ENCODE measurements at regions not wholly inside any gene's neighbourhood (a gene's known extent, or its start where the extent isn't known, plus 50 kb on each side); places are given as distances from the start of the nearest gene placed in this dataset.
"Not testable (repeated sequence)": the region's sequence is repeated elsewhere in the genome, so short reads cannot be mapped to it uniquely, and the experiment has no call there.

DNA sequence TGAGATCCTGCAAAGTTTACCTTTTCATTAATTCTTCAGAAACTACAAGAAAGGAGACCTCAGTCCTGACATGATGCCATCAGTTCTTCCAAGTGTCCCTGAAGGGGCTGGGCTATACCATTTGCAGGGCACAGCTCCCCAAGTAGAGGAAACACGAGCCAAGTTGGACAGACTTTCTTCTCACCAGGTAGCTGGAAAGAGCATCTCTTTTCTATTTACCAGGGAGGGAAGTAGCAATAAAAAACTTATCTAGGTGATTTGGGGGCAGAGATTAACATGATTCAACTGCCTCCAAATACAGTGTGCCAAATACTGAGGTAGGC, 103.9 kb upstream of the KCND3 start:
- no peak for DNase-seq (ENCODE audit: low read depth in 4 of 4, low spot score in 2 of 4)

DNA sequence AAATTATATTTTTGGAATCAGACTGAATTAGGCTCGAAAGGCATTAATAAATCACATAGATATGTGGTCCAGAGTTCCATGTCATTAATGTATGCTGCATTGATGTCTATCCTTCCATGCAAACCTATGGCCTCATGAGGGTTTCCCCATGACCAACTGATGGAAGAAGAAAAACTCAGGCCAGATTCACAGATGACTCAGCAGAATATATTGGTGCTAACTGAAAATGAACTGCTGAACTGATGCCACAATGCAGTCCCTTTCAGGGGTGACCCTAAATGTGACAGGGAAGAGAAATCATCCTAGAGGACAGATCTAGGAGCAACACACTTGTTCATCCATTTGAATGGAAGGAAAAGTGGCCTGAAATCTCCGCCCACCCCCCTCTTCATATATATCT, 110.5 kb upstream of the KCND3 start:
- DNase-seq (ENCODE audit: low read depth in 4 of 4, low spot score in 2 of 4) = no peak

DNA sequence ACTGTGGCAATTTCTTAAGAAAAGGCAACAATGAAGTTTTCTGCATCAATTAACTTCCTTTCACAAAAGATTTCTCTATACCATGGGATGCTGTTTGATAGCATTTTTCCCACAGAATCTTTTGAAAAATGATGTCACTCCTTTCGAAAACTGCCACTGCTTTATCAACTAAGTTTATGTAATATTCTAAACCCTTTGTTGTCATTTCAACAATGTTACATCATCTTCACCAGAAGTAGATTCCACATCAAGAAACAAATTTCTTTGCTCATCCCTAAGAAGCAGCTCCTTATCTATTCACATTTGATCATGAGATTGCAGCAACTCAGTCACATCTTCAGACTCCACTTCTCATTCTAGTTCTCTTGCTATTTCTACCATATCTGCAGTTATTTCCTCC, 116.1 kb upstream of the KCND3 start:
- DNase-seq (ENCODE audit: low read depth in 4 of 4, low spot score in 2 of 4) = no peak

DNA sequence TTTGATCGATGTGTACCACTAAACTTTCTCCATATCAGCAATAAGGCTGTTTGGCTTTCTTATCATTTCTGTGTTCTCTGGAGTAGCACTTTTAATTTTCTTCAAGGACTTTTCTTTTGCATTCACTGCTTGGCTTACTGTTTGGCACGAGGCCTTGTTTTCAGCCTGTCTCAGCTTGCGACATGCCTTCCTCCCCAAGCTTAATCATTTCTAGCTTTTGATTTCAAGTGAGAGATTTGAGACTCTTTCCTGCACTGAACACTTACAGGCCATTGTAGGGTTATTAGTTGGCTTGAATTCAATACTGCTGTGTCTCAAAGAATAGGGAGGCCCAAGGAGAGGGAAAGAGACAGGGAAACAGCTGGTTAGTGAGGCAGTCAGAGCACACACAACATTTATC, 120.6 kb upstream of the KCND3 start:
- DNase-seq (ENCODE audit: low read depth in 4 of 4, low spot score in 2 of 4) = no peak

DNA sequence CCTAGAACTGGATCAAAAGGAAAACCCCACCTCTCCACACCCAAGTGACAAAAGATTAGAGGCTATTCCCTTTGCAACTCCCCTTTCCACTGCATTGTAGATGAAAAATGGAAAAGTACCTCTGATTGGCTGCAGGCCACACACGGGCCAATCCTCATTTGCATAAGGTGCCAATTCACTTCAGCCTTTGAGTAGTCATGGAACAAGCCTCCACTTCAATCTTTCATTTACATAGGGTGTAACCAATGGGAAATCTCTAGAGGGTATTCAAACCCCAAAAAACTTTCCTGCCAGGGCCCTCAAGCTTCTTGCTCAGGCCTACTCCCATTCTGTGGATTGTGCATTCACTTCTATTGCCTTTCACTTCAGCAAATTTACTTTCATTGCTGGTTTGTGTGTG, 122.3 kb upstream of the KCND3 start:
- no peak for DNase-seq (ENCODE audit: low read depth in 4 of 4, low spot score in 2 of 4)

DNA sequence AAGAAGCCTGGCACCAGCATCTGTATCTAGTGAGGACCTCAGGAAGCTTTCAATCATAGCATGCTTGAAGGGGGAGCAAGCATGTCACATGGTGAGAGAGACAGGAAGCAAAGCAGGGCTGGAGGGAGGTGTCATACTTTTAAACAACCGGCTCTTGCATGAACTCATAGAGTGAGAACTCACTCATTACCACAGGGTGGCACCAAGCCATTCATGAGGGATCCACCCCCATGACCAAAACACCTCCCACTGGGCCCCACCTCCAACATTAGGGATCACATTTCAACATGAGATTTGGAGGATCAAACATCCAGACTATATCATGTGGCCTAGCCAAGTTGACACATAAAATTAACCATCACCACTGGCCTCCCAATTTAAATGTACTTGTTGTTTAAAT, 125.1 kb upstream of the KCND3 start:
- DNase-seq (ENCODE audit: low read depth in 4 of 4, low spot score in 2 of 4) = no peak

DNA sequence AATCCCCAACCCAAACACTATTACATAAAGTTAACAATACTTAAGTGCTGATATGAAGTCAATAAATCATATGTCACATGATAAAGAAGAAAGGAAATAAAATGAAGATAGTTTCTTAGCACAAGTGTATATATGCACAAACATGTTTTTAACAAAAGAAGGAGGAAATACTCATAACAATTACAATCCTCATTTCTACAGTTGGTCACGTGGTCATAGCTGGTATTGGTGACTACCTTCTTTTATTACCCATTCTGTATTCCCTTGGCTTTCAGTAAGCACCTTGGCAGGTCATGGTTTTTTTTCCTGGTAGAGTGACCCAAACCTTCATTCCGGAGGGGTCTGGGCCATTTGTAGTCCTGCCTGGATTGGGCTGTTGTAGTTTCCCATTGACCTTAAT, 137.1 kb upstream of the KCND3 start:
- DNase-seq (ENCODE audit: low read depth in 4 of 4, low spot score in 2 of 4) = no peak

DNA sequence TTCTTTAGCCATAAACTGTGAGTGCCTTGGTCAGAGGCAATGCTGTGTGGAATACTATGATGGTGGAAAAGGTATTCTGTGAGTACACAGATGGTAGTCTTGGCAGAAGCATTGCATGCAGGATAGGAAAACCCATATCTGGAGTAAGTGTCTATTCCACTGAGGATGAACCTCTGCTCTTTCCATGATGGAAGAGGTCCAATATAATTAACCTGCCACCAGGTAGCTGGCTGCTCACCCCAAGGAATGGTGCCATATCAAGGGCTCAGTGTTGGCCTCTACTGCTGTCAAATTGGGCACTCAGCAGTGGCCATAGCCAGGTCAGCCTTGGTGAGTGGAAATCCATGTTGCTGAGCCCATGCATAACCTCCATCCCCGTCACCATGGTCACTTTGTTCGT, 138.1 kb upstream of the KCND3 start:
- DNase-seq (ENCODE audit: low read depth in 4 of 4, low spot score in 2 of 4) = not testable (repeated sequence)

DNA sequence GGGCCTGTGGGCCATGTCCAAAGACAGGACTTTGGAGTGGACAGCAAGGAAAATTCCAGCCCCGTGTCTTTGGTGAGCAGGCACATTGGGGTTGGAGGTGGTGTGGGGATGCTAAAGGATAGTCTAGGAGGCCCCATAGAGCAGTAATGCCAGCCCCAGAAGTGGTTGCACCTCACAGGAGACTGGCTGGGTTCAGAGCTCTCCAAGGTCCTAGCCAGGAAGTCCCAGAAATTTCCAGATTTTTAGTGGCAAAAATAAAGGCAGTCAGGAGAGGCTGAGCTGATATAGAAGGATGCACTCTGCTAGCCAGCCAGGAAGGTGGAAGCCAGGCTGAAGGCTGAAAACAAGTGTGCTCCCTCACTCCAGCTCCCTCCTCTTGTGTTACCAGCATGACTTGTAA, 144.0 kb upstream of the KCND3 start:
- no peak for DNase-seq (ENCODE audit: low read depth in 4 of 4, low spot score in 2 of 4)

DNA sequence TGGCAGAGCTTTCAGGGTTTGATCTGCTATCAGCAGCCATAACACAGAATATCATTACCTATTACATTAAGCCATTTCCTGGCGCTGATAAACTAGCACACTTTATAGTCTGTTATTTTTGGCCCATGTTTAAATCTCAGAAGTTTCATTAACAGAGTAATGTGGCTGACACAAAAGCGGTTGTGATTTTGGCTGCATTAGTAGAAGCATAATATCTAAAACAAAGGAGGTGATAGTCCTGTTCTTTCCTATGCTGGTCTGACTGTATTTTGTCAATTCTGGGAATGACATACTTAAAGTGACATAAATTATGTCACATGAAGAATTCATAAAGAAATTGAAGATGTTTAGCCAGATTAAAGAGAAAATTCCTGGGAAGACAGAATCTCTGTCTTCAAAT, 151.3 kb upstream of the KCND3 start:
- DNase-seq (ENCODE audit: low read depth in 4 of 4, low spot score in 2 of 4) = no peak

DNA sequence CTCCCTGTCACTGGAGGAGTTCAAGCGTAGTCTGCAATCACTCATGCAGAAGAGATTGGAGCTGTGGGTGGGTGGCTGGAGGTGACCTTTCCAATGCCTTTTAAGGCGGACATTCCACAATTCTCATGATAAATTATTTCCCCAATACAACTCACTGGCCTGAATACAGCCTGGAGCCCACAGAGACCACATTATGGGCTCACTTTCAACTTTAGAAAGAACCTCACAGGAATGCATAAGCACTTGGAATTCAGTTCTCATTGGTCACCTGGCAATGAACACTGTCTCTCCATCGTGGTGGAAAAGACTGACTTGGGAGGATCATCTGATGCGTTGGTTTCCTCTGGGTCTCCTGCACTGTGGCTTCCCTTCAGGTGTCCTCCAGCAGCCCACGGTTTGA, 151.8 kb upstream of the KCND3 start:
- DNase-seq (ENCODE audit: low read depth in 4 of 4, low spot score in 2 of 4) = no peak

DNA sequence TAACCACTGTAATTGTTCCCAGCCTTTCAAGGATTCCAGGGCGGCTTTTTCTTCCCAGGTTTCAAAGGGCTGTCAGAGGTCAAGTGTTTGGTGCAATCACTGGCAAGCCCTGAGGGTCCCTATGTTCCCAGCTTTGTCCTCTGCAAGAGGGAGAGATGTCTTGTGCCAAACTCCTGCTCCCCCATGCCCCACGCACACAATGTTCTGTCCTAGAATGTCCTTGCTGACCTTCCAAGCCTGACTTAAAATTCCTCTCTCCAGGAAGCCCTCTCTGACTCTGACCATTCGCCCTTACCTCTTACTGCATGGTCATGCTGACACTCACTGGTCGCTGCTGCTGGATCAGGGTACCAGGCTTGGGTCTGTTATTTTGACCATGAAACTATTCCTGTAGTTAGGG, 152.5 kb upstream of the KCND3 start:
- DNase-seq (ENCODE audit: low read depth in 4 of 4, low spot score in 2 of 4) = no peak

DNA sequence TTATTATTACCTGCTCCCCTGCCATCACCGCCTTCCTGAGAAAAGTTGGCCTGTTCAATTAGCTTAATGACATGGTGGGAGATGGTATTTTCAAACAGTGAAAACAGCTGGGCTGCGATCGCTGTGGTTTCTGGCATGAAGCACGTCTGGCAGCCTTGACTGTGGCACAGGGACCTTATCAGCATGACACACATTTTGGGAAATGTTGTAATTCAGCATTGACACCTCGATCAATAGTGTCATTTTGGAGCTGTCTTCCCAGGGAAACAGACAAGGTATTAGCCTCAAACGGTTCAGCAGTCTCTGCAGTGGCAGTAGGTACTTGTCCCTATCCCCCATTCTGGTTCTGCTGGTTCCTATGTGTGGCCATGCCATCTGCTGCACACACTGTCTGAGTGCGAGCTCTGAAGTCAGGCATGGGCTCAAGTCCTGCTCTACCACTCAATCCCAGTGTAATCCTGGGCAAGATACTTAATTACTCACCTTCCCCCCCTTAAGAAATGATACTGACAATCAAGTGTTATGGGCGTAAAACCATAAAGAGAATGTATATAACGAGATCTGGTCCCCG, 154.5 kb upstream of the KCND3 start:
- DNase-seq (ENCODE audit: low read depth in 4 of 4, low spot score in 2 of 4) = no peak

DNA sequence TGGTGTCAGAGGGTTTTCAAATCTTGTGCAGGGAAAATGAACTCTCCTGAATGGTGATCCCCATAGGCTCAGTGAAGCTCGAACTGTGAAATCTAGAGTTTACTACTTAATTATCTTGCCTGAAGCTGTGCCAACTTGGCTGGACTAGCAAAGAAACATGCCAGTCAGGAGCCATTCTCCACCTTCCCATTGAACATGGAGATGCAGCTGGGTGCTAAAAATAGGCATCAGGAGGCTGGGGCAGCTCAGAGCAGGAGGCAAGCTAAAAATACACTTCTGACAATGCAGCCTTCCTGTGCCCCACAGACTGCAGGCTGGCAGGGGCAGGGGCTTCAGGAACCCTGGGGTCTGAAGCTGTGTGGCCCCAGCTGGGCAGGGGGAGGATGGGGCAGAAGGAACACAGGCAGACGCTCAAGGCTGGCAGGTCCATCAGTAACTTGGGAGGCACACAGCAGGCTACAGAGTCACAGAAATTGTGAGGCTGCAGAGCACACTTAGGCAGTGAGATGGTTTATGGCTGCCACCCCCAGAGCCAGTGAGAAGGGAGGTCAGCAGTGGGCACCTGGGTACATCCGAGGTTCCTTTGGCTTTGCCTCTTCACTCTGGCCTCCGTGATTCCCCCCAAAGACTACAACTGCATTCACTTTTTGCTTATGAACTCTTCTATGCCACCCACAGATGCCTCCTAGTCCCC, 155.4 kb upstream of the KCND3 start:
- no peak for DNase-seq (ENCODE audit: low read depth in 4 of 4, low spot score in 2 of 4)

DNA sequence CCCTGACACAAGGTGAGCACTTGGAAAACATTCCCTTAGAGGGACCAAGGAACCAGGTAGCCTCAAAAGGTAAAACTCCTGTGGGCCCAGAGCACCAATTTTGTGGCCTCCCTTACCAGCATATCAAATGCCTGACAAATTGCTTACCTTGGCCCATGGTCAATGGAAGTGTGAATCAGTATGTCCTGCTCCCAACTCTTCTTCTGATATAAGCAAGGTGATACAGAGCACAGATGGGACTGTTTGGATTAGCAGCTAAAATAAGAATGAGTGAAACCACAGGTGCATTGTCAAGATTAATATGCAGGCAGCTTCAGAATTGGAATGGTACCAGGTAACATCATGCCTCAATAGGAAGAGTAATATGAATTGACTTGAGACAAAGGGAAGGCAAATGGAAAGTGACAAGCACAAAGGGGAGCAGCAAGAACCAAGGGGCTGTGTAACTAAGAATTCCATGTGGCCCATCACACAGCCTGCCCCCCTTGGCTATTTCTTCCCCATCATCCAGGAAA, 156.8 kb upstream of the KCND3 start:
- no peak for DNase-seq (ENCODE audit: low read depth in 4 of 4, low spot score in 2 of 4)

DNA sequence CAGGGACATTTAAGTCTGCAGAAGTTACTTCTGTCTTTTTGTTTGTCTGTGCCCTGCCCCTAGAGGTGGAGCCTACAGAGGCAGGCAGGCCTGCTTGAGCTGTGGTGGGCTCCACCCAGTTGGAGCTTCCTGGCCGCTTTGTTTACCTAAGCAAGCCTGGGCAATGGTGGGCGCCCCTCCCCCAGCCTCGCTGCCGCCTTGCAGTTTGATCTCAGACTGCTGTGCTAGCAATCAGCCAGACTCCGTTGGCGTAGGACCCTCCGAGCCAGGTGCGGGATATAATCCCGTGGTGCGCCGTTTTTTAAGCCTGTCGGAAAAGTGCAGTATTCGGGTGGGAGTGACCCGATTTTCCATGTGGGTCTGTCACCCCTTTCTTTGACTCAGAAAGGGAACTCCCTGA, 170.7 kb upstream of the KCND3 start:
- not testable (repeated sequence) for DNase-seq (ENCODE audit: low read depth in 4 of 4, low spot score in 2 of 4)

DNA sequence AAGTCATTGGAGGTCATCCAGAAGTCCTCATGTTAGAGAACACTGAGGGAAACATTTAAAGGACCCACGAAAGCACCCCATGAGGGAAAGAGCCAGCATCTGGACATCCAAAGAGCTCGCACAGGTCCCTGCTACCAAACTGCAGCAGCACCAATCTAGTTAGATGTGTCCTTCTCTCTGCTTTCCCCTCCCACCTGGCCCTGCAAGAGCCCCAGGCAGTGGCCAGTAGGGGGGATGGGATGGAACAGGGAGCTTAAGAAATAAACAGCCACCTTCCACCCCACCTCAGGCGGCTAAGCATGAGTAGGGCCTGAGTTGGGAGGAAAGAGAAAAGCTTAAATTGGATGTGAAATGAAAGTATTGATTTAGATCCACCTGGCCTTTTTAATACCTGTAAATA, 175.9 kb upstream of the KCND3 start:
- DNase-seq (ENCODE audit: low read depth in 4 of 4, low spot score in 2 of 4) = no peak

DNA sequence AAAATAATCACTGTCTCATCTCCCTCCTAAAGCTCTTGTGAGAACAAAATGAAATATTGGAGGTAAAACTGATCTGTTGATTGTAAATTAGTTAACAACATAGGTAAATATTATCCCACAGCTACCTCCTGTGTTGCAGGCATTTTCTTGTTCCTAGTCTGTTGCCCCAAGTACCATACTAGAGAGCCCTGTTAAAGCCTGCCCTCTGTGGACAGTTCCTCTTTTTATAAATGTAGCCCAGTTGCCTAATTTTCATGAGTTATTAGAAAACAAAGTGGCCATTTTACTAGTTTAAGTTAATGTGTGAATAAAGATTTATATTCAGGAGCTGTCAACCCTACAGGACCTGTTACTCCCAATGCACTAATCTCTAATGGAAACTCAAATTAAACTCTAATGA, 180.0 kb upstream of the KCND3 start:
- DNase-seq (ENCODE audit: low read depth in 4 of 4, low spot score in 2 of 4) = no peak

DNA sequence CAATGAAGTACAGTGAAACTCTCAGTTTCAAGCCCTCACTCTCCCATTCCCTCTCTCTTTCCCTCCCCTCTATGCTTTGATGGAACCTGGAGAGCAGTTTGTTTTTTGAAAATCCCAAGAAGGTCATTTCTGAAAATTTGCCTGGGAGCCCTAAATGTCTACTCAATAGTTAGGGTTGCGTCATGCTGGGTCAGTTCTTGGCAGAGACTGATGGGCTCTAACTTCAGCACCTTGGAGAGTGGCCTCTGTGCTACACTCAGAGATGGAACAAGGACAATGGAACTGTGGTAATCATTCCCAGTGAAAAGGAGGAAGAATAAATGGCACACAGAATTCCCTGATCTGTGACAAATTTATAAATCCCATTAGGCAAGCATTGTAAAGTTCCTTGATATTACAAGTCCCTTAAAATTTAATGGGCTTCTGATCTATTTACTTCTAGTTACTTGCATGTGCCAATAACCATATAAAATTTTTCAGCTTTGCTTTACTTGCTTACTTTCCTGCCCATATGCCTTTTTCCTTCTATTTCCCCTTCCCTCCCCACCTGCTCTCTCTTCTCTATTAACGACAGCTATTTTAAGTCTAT, 182.9 kb upstream of the KCND3 start:
- DNase-seq (ENCODE audit: low read depth in 4 of 4, low spot score in 2 of 4) = peak; percentile 3 to 49 (median 20)

DNA sequence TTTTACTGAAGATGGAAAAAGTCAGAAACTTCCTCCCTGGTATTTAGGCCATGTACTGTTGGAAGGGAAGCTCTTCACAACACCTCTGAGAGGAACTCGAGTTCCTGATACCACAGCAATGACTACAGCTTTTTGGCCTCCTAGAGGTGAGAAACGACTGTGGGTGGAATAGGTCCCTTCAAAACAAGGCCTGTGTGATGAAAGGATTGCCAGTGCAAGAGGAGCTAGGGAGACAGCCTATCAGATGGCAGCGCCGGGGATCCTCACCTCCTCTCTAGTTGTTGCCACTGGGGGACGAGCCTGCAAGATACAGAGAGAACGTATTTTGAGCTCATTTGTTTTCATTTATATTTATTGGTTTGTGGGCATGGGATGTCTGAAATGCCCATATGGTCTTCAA, 187.8 kb upstream of the KCND3 start:
- no peak for DNase-seq (ENCODE audit: low read depth in 4 of 4, low spot score in 2 of 4)

DNA sequence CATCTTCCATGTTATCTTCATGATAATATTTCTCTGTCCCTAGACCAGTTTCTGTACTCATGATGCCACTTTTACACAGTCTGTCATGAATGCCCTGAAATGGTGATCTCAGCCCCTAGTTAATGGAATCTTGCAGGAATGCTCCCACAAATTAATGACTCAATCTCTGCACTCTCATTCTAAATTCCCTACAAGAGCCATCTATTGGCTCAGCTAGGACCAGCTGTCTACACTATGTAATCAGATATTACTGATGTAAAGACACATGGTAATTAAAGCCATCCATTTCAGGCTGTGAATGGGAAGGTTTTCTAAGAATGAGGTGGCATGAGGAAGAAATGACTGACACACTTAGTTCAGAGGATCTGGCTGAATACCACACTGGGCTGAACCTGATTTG, 199.1 kb upstream of the KCND3 start:
- DNase-seq (ENCODE audit: low read depth in 4 of 4, low spot score in 2 of 4) = no peak

DNA sequence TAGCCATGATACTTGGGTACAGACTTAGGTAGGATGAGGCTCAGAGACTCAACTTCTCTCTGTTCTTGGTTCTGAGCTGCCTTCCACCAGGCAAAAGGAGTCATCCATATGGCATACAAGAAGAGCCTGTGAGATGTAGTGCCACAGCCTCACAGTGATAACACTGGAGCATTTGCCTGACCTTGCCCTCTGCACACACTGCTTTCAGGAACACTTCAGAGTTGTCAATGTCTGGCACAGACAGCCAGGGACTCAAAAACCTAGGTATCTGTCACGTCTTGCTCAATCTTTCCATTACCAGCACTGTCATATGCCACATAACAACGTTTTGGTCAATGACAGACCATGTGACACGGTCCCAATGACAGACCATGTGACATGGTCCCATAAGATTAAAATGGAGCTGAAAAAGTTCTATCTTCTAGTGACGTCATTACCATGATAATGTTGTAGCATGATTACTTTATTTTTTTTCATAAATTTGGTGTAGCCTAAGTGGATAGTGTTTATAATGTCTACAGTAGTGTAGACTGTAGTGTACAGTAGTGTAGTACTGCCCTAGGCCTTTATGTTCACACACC, 199.9 kb upstream of the CTTNBP2NL start:
- no peak for DNase-seq (ENCODE audit: low read depth in 4 of 4, low spot score in 2 of 4)
